ENCODE measurements at regions not wholly inside any gene's neighbourhood (a gene's known extent, or its start where the extent isn't known, plus 50 kb on each side); places are given as distances from the start of the nearest gene placed in this dataset.

DNA sequence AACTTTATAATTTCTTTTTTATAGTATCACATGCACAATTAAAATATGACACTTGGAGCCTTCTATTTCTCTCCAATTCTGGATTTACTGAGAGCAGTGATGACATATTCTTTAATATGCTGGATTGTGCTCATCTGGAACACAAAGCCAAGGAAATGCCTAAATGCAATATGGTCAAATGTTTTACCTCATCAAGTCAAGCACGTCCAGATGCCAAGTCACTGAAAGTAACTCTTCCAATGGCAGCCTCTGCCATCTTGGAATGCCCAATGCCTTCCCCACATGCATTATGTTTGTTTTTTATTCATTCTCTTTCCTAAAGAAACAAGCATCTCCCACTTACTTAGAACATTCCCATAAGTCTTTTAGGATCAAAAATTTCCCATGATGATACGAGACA is 189.8 kb downstream of the TMX3 start:
- no peak for DNase-seq (ENCODE audit: low spot score)

GRCh38 chr18:68520406-68521075 is 194.4 kb downstream of the TMX3 start:
- DNase-seq (ENCODE audit: low spot score), result no peak

DNA sequence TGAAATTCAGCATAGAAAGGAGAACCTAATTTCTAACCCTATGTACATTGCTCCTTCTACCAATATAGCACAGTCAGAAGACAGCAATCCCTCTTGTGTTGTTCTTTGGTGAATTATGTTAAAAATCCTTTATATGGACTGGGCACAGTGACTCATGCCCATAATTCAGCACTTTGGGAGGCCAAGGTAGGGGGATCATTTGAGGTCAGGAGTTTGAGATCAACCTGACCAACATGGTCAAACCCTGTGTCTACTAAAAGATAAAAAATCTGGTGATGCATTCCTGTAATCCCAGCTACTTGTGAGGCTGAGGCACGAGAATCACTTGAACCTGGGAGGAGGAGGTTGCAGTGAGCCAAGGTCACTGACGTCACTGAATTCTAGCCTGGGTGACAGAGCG is 195.6 kb downstream of the TMX3 start:
- no peak for DNase-seq (ENCODE audit: low spot score)

GRCh38 chr18:68509902-68510301 is 205.0 kb downstream of the TMX3 start:
- no peak for DNase-seq (ENCODE audit: low spot score)

DNA sequence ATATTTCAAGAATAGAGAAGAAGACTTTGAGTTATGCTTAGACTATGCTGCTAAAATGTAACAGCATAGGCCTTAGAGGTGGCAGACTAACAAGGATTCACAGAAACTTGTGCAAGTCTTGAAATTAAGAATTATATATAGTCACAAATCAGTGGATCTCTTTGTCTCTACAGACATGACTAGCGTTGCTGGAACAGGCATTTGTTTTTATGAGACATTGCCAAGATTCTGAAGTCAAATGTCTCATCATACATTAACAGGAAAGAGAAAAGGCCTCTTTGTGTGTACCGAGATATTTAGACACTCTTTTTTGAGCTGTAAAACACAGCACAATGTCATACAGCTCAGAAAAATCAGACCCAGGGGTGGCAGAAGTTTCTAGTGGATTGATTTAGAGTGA is 207.1 kb downstream of the TMX3 start:
- DNase-seq (ENCODE audit: low spot score), result no peak

DNA sequence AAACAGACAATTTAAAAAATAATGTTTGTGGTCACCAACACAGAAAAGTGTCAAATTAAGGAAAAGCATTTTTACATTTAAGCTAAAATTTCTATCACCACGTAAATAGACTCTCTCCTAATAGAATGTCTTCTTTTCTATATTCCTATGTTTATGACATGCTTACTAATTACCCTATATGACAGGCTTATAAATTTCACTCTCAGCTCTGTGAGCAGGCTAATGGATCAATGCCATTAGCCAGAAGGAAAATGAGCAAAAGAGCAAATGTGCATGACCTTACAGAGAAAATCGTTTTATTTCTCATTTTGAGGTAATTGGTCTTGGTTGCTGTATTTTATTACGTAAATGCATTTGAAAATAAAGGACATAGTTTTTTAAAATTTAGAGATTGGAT is 209.7 kb downstream of the TMX3 start:
- DNase-seq (ENCODE audit: low spot score), result no peak

DNA sequence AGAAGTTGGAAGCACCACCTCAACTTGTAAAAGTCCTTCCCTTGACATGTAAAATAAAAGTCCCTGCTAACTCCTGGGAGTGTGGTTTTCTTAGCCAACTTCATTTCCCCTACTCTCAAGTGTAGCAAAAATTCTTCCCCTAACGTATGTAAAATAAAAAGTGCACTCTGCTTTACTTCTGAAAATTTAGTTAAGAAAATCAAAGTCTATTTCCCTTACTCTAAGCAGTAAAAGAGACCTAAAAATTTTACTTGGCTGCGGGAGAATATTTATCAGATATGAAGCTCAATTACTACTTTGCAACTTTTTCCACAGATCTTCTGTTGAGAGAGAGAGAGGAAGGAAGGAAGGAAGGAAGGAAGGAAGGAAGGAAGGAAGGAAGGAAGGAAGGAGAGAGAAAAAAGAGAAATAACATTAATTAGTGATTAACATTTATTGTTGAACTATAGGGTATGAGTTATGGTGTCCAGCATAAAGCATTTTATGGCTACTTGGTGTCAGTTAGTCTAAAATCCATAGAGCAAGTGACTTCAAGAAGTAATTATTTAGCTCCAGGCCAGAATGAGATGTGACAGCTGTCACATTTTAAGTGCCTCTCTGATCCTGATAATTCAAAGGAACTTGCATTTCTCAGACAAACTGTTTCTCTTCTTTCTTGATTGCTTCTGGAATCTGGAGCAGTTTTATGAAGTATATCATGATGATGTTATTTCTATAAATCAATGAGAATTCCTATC is 210.3 kb downstream of the TMX3 start:
- no peak for DNase-seq (ENCODE audit: low spot score)

DNA sequence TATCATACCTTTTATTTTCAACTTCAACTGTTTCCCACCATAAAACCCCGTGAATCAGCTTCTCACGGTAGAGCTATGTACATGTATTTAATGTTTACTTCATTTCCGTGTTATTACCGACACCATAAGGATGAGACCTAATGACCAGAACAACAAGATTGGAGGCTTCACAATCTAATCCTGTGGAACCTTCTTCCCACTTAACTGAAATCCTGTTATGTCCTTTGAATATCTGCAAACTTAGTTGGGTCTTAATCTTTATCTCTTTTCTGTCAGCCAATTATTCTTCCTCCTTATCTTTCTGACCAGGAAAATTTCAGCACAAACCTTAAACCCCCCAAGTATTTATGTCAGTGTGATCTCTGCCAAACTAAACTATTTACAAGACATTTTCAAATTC is 214.4 kb downstream of the TMX3 start:
- peak; percentile 76 for DNase-seq (ENCODE audit: low spot score)

DNA sequence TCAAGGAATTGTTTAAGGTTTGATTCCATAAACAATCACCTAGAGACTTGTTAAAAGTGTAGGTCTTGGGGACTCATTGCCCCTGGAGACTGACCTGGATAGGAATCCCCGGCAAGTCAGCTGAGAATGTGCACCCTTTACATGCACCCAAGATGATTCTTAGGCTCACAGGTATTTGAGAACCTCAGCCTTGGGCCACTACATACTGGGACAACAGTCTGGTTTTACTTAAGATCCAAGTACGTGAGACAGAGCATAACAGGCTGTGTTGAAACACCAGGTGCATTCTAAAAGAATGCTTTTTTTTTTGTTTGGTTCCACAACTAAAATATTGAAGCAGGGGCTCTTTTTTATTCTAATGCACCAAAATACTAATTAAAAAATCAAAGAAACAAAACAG is 215.8 kb downstream of the TMX3 start:
- no peak for DNase-seq (ENCODE audit: low spot score)

GRCh38 chr18:68498636-68499035 is 216.3 kb downstream of the TMX3 start:
- peak; percentile 55 for DNase-seq (ENCODE audit: low spot score)

GRCh38 chr18:68498185-68498584 is 216.7 kb downstream of the TMX3 start:
- peak; percentile 39 for DNase-seq (ENCODE audit: low spot score)

DNA sequence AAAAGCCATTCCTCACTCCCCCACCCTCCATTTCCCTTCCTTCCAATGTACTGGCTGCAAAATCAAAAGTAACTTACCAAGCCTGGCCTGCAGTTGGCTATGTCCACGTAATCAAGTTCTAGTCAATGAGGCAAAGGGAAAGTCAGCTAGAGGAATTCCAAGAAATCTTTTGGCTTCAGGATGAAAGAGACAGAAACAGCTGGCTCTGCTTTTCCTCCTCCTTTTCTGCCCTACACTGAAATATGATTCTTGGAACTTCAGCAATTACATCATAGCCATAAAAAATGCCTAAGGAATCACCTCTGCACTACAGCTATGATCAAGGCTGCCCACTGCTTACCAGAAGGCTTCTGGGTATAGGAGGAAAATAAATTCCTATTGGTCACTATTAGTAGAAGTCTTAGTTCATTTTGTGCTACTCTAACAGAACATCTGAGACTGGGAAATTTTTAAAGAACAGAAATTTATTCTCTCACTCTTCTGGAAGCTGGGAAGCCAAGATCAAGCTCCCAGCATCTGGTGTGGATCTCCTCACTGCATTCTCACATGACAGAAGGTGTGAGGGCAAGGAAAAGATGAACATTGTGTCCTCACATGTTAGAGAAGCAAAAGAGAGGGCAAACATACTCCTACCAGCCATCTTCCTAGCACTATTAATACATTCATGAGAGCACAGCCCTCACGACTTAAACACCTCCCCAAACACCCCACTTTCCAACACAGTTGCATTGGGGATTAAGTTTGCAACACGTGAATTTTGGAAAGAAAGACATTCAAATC is 219.9 kb downstream of the TMX3 start:
- peak; percentile 98 for DNase-seq (ENCODE audit: low spot score)

GRCh38 chr18:68489013-68489792 is 225.7 kb downstream of the TMX3 start:
- no peak for DNase-seq (ENCODE audit: low spot score)

DNA sequence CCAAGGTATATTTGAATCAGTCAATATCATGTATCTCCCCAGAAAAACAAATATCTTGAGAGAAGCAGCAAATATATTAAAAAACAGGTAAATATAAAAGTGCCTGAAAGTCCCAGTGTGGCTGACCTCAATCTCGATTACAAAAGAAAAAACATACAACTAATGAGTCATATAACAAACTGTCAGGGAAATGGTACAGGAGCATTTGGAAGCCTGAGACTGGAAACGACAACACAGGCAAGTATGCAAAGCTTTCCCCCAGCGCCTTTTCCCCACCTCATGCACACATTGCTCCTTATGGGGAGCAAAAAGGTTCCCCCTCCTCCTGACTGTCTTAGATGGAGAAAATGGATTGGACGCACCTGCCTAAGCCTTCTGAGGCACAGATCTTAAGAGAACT is 230.7 kb downstream of the TMX3 start:
- no peak for DNase-seq (ENCODE audit: low spot score)

GRCh38 chr18:68482815-68483214 is 232.1 kb downstream of the TMX3 start:
- DNase-seq (ENCODE audit: low spot score), result no peak

DNA sequence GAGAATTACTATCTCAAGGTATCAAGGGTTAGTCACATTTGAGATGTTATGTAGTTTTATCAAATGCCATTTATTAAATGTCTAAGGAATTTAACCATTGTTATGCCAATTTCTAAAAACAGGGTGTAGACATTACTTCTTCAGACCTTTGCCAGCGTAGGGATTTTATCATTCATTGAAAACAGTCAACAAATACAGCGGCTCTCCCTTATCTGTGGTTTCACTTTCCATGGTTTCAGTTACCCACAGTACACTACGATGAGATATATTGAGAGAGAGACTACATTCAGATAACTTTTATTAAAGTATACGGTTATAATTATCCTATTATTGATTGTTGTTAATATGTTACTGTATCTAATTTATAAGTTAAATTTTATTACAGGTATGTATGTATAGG is 234.7 kb downstream of the TMX3 start:
- DNase-seq (ENCODE audit: low spot score), result no peak

DNA sequence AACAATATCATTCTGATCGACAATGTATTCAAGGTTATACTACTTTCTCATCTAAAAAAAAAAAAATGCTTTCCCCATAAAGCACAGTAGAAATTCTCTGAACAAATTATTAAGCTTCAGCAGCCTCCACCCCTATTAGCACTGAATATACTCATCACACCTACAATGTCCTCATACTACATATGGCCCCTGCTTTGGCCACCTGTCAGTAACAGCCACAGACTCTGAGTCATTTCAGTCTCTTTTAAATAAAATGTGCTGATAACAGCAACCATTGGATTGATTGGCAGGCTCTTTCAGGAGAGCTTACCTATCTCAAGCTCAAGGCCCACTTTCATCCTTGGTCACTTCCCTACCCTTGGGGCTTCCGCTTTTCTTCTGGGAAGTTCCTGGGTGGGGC is 236.7 kb downstream of the TMX3 start:
- no peak for DNase-seq (ENCODE audit: low spot score)

- DNase-seq (ENCODE audit: low spot score), result no peak
Observed at GRCh38 chr18:68475883-68476282, 239.0 kb downstream of the TMX3 start.

DNA sequence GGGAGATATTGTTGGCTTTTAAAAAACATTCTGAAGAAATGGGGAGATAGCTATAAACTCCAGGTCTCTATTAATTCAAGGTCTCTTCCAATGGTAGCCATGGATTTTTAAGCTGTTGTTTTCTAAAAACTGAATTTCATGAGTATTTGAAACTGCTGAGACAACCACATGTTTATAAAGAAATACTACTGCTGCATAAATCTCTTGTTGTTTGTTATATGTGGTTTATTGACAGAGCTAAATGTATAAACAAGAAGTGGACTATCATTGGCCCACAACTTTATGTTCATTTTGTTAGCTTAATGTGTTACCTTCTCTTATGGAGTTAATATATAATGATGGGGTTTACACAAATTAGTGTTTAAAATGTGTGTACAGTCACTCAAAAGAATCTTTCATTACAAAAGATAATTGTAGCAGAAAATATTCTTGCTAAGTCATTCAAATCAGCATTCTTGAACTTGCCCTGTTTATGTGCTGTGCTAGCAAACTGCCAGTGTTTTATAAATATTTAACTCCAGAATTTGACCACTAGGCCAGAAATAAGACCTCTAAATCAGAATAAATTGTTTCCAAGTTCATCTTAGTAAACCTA is 242.1 kb downstream of the TMX3 start:
- no peak for DNase-seq (ENCODE audit: low spot score)

GRCh38 chr18:68469049-68469625 is 245.8 kb downstream of the TMX3 start:
- DNase-seq (ENCODE audit: low spot score), result no peak

GRCh38 chr18:68467957-68468356 is 247.0 kb downstream of the TMX3 start:
- DNase-seq (ENCODE audit: low spot score), result no peak

All from umbilical cord (tissue), 1 donor.